Trophoblast cell (in vitro differentiated cells and primary cell): ENCODE measurements at regions not wholly inside any gene's neighbourhood (a gene's known extent, or its start where the extent isn't known, plus 50 kb on each side); places are given as distances from the start of the nearest gene placed in this dataset.

Experiments
- DNase-seq, 2 donors: peaks; one replicate each; pipeline ENCODE4 v3.0.0-alpha.2; 2016
- H2AFZ ChIP-seq: 2 replicates; pipeline ENCODE4 v1.6.1; 2013; ENCODE audit warnings: low read length, moderate library complexity, mild to moderate bottlenecking; ENCODE audit not compliant: insufficient read depth, poor library complexity
- H2AK5ac ChIP-seq: 2 replicates; pipeline ENCODE4 v1.6.1; 2013; ENCODE audit warnings: mild to moderate bottlenecking, low read length
- H2BK120ac ChIP-seq: 2 replicates; pipeline ENCODE4 v1.6.1; 2013; ENCODE audit warnings: low read length, mild to moderate bottlenecking, moderate library complexity; ENCODE audit not compliant: insufficient read depth, poor library complexity
- H2BK12ac ChIP-seq: 2 replicates; pipeline ENCODE4 v1.6.1; 2013; ENCODE audit warnings: mild to moderate bottlenecking, low read length, moderate library complexity
- H2BK5ac ChIP-seq: 2 replicates; pipeline ENCODE4 v1.6.1; 2013; ENCODE audit warnings: low read length, low read depth, moderate library complexity, mild to moderate bottlenecking; ENCODE audit not compliant: poor library complexity
- H3K14ac ChIP-seq: 2 replicates; pipeline ENCODE4 v1.6.1; 2013; ENCODE audit warnings: mild to moderate bottlenecking, low read length
- H3K18ac ChIP-seq: 2 replicates; pipeline ENCODE4 v1.6.1; 2013; ENCODE audit warnings: mild to moderate bottlenecking, low read length
- H3K23ac ChIP-seq: 2 replicates; pipeline ENCODE4 v1.6.1; 2013; ENCODE audit warnings: low read length
- H3K27ac ChIP-seq: 2 replicates; pipeline ENCODE4 v1.5.1; 2013; ENCODE audit warnings: low read depth, mild to moderate bottlenecking, inconsistent platforms, low read length, moderate library complexity
- H3K27me3 ChIP-seq: 2 replicates; pipeline ENCODE4 v1.6.1; 2013; ENCODE audit warnings: inconsistent platforms, mild to moderate bottlenecking, low read length, moderate library complexity; ENCODE audit not compliant: insufficient read depth
- H3K36me3 ChIP-seq, 2 experiments: 1 replicate in 1 of 2; 2 replicates in 1 of 2; pipeline ENCODE4 v1.6.1; 2013; ENCODE audit warnings: low read length in 2 of 2, mild to moderate bottlenecking in 2 of 2, moderate library complexity in 1 of 2; ENCODE audit not compliant: insufficient read depth in 2 of 2, control insufficient read depth in 1 of 2
- H3K4ac ChIP-seq: 2 replicates; pipeline ENCODE4 v1.6.1; 2013; ENCODE audit warnings: low read depth, mild to moderate bottlenecking, low read length, moderate library complexity
- H3K4me1 ChIP-seq, 2 experiments: 1 replicate in 1 of 2; 2 replicates in 1 of 2; pipeline ENCODE4 v1.6.1; 2013; ENCODE audit warnings: low read length in 2 of 2, mild to moderate bottlenecking in 2 of 2, moderate library complexity in 1 of 2; ENCODE audit not compliant: insufficient read depth in 2 of 2, control insufficient read depth in 1 of 2
- H3K4me2 ChIP-seq: 2 replicates; pipeline ENCODE4 v1.6.1; 2013; ENCODE audit warnings: inconsistent platforms, mild to moderate bottlenecking, low read length, moderate library complexity
- H3K4me3 ChIP-seq: 2 replicates; pipeline ENCODE4 v1.5.1; 2013; ENCODE audit warnings: mild to moderate bottlenecking, low read depth, low read length, inconsistent platforms
- H3K79me1 ChIP-seq: one replicate; pipeline ENCODE4 v1.6.1; 2013; ENCODE audit warnings: low read length
- H3K79me2 ChIP-seq: 2 replicates; pipeline ENCODE4 v1.6.1; 2013; ENCODE audit warnings: low read length, mild to moderate bottlenecking; ENCODE audit not compliant: control insufficient read depth, insufficient read depth, poor library complexity
- H3K9ac ChIP-seq: 2 replicates; pipeline ENCODE4 v1.6.1; 2013; ENCODE audit warnings: mild to moderate bottlenecking, low read length
- H3K9me3 ChIP-seq: 2 replicates; pipeline ENCODE4 v1.6.1; 2013; ENCODE audit warnings: low read depth, mild to moderate bottlenecking, control low read depth, inconsistent platforms, low read length; ENCODE audit not compliant: insufficient read depth
- H4K12ac ChIP-seq: 2 replicates; pipeline ENCODE4 v1.6.1; 2013; ENCODE audit warnings: low read depth, mild to moderate bottlenecking, low read length, moderate library complexity
- H4K8ac ChIP-seq: 2 replicates; pipeline ENCODE4 v1.6.1; 2013; ENCODE audit warnings: low read depth, mild to moderate bottlenecking, low read length, moderate library complexity
- H4K91ac ChIP-seq: one replicate; pipeline ENCODE4 v1.6.1; 2013; ENCODE audit warnings: low read depth, mild to moderate bottlenecking, low read length, moderate library complexity
- WGBS: extraction: QIAGEN DNeasy Blood & Tissue Kit; methylation state at CpG from one replicate; pipeline ENCODE4 v1.1.7; 2013; ENCODE audit warnings: missing lambda C conversion rate; ENCODE audit not compliant: insufficient read length, insufficient coverage; ENCODE audit errors: extremely low coverage; 5-methylcytosine and 5-hydroxymethylcytosine counted together

DNA sequence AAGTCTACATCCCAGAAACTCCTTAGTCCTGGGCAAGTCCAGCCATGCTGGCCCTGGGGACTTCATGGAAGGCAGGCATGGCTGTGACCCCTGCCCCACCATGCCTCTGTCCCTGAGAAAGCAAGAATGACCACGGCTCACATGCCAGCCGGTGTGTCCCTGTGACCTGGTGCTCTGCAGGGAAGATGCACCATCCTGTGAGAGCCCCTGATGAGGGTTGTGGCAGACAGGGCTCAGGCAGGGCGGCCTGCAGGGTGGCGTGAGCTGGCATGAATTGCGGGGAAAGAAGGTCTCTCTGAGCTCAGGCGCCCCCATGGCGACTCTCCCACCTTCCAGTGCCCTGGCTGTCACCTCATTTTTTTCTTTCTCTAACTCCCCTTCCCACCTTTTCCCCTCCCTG is 260.3 kb downstream of the RBFOX3 start:
- no peak overlapping the region for H3K14ac ChIP-seq
- H2BK5ac ChIP-seq = no peak overlapping the region
- H4K12ac ChIP-seq = no peak overlapping the region
- H4K8ac ChIP-seq = no peak overlapping the region
- peaks cover 6% of the 10 kb centered on the region for H3K9me3 ChIP-seq
- H2BK120ac ChIP-seq = no peak overlapping the region
- H3K4me1 ChIP-seq = no peaks in the 10 kb centered on the region
- no peak overlapping the region for H3K23ac ChIP-seq
- DNase-seq = no peak
- no peak overlapping the region for H4K91ac ChIP-seq
- no peak overlapping the region for H2BK12ac ChIP-seq
- H3K4me3 ChIP-seq = no peak overlapping the region
- no peak overlapping the region for H3K18ac ChIP-seq
- no peaks in the 10 kb centered on the region for H3K79me2 ChIP-seq
- no peak overlapping the region for H3K4me2 ChIP-seq
- H3K27ac ChIP-seq = no peak overlapping the region
- H2AFZ ChIP-seq = no peak overlapping the region
- WGBS = no CpG with 5 or more reads among the region's 7 CpGs
- no peak overlapping the region for H3K9ac ChIP-seq
- no peaks in the 10 kb centered on the region for H3K36me3 ChIP-seq
- no peak overlapping the region for H2AK5ac ChIP-seq
- no peaks in the 10 kb centered on the region for H3K79me1 ChIP-seq
- no peak overlapping the region for H3K4ac ChIP-seq
- H3K27me3 ChIP-seq = no peaks in the 10 kb centered on the region

DNA sequence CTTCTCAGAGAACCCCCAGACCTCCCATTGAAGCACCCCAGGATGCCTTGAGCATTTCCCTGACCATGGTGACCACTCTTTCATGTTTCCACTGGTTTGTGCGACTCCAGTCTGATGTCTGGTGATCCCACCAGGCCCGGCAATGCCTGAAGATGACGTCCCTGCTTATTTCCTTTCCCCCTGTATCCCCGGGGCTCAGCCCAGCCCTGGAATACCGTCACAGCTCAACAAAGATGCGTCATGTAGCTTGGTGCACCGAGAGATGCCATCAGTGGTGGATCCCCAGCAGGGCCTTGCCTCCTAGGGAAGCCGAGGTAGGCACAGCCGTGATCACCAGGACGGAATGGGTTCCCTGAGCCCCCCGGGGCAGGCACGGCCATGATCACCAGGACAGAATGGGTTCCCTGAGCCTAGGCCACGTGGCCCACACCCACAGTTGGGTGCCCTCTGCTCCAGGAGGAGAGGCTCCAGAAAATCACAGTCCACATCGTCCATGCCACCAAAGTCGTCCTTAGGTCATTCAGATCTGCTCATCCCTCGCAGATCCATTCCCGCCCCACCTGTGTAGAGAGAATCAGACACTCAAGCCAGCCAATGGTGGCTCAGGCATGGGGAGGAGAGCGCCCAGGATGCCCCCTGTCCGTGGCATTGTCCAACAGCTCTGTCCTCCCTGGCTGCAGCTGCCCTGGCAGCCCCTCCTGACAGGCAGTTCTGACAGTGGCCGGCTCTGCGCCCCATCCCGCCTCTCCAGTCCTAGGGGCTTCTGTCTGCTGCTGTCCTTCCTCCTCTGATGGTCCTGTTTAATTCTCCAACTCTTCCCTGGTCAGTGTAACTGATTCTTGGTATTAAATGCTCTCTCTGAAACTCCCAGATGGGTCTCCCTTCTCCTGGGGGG is 261.1 kb downstream of the RBFOX3 start:
- H3K36me3 ChIP-seq = no peaks in the 10 kb centered on the region
- no peak overlapping the region for H3K27ac ChIP-seq

DNA sequence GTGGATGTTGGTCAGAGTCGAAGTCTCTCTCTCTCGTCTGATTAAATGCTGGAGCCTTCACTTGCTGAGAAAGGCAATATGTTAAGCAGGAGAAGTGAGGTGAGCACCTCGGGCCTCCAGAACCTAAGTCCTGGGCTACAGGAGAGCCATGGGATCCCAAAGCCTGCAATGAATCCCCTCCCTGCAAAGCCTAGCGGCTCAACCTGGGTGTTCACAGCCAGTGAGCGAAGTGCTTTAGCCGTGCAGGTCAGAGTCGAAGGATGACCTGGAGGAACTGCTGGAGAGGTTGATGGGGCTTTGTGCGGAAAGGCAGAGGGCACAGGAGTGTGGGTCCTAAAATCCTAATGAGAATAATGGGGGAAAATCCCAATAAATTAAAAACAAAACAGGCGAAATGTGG is 267.8 kb downstream of the ENGASE start:
- Histone ChIP-seq H2AFZ (no peak overlapping the region), H3K27ac (no peak overlapping the region)
- WGBS = no CpG with 5 or more reads among the region's 9 CpGs

More for the DNA sequence above, 261.1 kb downstream of the RBFOX3 start:
- H3K4me3 ChIP-seq = no peak overlapping the region
- H2AFZ ChIP-seq = no peak overlapping the region
- DNase-seq = no peak
- no peak overlapping the region for H3K18ac ChIP-seq
- no peaks in the 10 kb centered on the region for H3K79me1 ChIP-seq
- peaks cover 6% of the 10 kb centered on the region for H3K9me3 ChIP-seq
- no CpG with 5 or more reads among the region's 22 CpGs for WGBS
- H2BK120ac ChIP-seq = no peak overlapping the region
- no peak overlapping the region for H3K23ac ChIP-seq
- H2BK12ac ChIP-seq = no peak overlapping the region
- no peaks in the 10 kb centered on the region for H3K27me3 ChIP-seq
- H3K79me2 ChIP-seq = no peaks in the 10 kb centered on the region
- H4K8ac ChIP-seq = no peak overlapping the region
- H2BK5ac ChIP-seq = no peak overlapping the region
- no peak overlapping the region for H3K4ac ChIP-seq
- H4K91ac ChIP-seq = no peak overlapping the region
- H2AK5ac ChIP-seq = no peak overlapping the region
- H3K9ac ChIP-seq = no peak overlapping the region
- no peak overlapping the region for H3K4me2 ChIP-seq
- no peak overlapping the region for H3K14ac ChIP-seq
- no peaks in the 10 kb centered on the region for H3K4me1 ChIP-seq
- no peak overlapping the region for H4K12ac ChIP-seq

DNA sequence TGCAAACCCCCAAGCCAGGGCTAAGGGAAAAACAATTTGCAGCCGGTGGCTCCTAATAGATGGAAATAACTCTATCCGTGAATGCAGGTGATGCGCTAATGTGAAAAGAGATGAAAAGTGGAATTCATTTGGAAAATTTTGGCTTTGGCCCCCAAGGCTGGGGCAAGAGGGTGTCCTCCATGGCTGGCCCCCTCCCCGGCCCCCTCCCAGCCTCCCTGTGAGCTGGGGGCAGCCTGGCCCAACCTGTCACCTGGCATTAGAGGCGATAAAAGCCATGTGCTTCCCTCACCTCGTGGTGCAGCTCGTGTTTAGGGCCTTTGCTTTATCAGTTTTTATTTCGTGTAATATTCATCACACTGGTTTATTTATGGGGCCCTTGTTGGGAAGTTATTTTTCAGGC is 267.2 kb downstream of the ENGASE start:
- Histone ChIP-seq H3K4me2 (no peak overlapping the region), H4K91ac (no peak overlapping the region), H3K27ac (no peak overlapping the region), H3K36me3 (no peaks in the 10 kb centered on the region), H3K79me2 (no peaks in the 10 kb centered on the region), H3K9me3 (peaks cover 2% of the 10 kb centered on the region), H3K9ac (no peak overlapping the region), H3K23ac (no peak overlapping the region), H2BK5ac (no peak overlapping the region), H2BK12ac (no peak overlapping the region), H4K12ac (no peak overlapping the region), H2AK5ac (no peak overlapping the region), H3K4me1 (no peaks in the 10 kb centered on the region), H4K8ac (no peak overlapping the region), H3K27me3 (no peaks in the 10 kb centered on the region), H3K79me1 (no peaks in the 10 kb centered on the region), H2AFZ (no peak overlapping the region), H2BK120ac (no peak overlapping the region), H3K18ac (no peak overlapping the region), H3K4ac (no peak overlapping the region), H3K4me3 (no peak overlapping the region), H3K14ac (no peak overlapping the region)
- no CpG with 5 or more reads among the region's 8 CpGs for WGBS
- DNase-seq = no peak

More for the DNA sequence above, 267.8 kb downstream of the ENGASE start:
- H3K4me3 ChIP-seq = no peak overlapping the region
- H3K79me2 ChIP-seq = no peaks in the 10 kb centered on the region
- no peaks in the 10 kb centered on the region for H3K27me3 ChIP-seq
- H3K14ac ChIP-seq = no peak overlapping the region
- H3K23ac ChIP-seq = no peak overlapping the region
- no peak overlapping the region for H3K4ac ChIP-seq
- DNase-seq = no peak
- no peaks in the 10 kb centered on the region for H3K79me1 ChIP-seq
- H3K4me2 ChIP-seq = no peak overlapping the region
- no peaks in the 10 kb centered on the region for H3K4me1 ChIP-seq
- no peaks in the 10 kb centered on the region for H3K36me3 ChIP-seq
- H2BK5ac ChIP-seq = no peak overlapping the region
- H3K18ac ChIP-seq = no peak overlapping the region
- no peak overlapping the region for H4K12ac ChIP-seq
- H2BK120ac ChIP-seq = no peak overlapping the region
- H2AK5ac ChIP-seq = no peak overlapping the region
- no peak overlapping the region for H4K8ac ChIP-seq
- no peak overlapping the region for H2BK12ac ChIP-seq
- H4K91ac ChIP-seq = no peak overlapping the region
- H3K9ac ChIP-seq = no peak overlapping the region
- peaks cover 2% of the 10 kb centered on the region for H3K9me3 ChIP-seq
